H9 (cell line): ENCODE measurements at regions not wholly inside any gene's neighbourhood (a gene's known extent, or its start where the extent isn't known, plus 50 kb on each side); places are given as distances from the start of the nearest gene placed in this dataset.

Source experiments
- DNase-seq: peaks from one replicate; pipeline ENCODE4 v3.0.0-alpha.2; 2017
- H2AFZ ChIP-seq: one replicate; pipeline ENCODE4 v1.6.1; 2013; ENCODE audit warnings: mild to moderate bottlenecking, low read length, control low read depth, moderate library complexity
- H2AK5ac ChIP-seq: 2 replicates; pipeline ENCODE4 v1.6.1; 2013; ENCODE audit warnings: low read length, control low read depth, mixed read lengths; ENCODE audit not compliant: insufficient read length
- H2BK120ac ChIP-seq: one replicate; pipeline ENCODE4 v1.6.1; 2013; ENCODE audit warnings: low read depth, mild to moderate bottlenecking, low read length, control low read depth, inconsistent platforms; ENCODE audit not compliant: poor library complexity, severe bottlenecking
- H2BK12ac ChIP-seq: 2 replicates; pipeline ENCODE4 v1.6.1; 2013; ENCODE audit warnings: low read length, control low read depth, mixed read lengths, low read depth; ENCODE audit not compliant: insufficient read length
- H2BK15ac ChIP-seq: 2 replicates; pipeline ENCODE4 v1.6.1; 2013; ENCODE audit warnings: low read depth, low read length, control low read depth
- H2BK20ac ChIP-seq: one replicate; pipeline ENCODE4 v1.6.1; 2013; ENCODE audit warnings: low read depth, mild to moderate bottlenecking, low read length, control low read depth, inconsistent platforms; ENCODE audit not compliant: poor library complexity, severe bottlenecking
- H2BK5ac ChIP-seq: 2 replicates; pipeline ENCODE4 v1.6.1; 2013; ENCODE audit warnings: low read length, control low read depth, mixed read lengths; ENCODE audit not compliant: insufficient read length
- H3K14ac ChIP-seq: 2 replicates; pipeline ENCODE4 v1.6.1; 2013; ENCODE audit warnings: low read length, control low read depth; ENCODE audit not compliant: insufficient read depth
- H3K18ac ChIP-seq: 2 replicates; pipeline ENCODE4 v1.6.1; 2013; ENCODE audit warnings: low read depth, mild to moderate bottlenecking, mixed read lengths, low read length, control low read depth; ENCODE audit not compliant: insufficient read length
- H3K23ac ChIP-seq: 2 replicates; pipeline ENCODE4 v1.6.1; 2013; ENCODE audit warnings: low read length, control low read depth, mixed read lengths, low read depth; ENCODE audit not compliant: insufficient read length
- H3K23me2 ChIP-seq: 2 replicates; pipeline ENCODE4 v1.6.1; 2013; ENCODE audit warnings: low read depth, mild to moderate bottlenecking, mixed read lengths, low read length, control low read depth; ENCODE audit not compliant: insufficient read length, poor library complexity, severe bottlenecking
- H3K27ac ChIP-seq: 2 replicates; pipeline ENCODE4 v1.5.1; 2013; ENCODE audit warnings: low read length, control low read depth, mixed read lengths, low read depth; ENCODE audit not compliant: insufficient read length
- H3K27me3 ChIP-seq: 2 replicates; pipeline ENCODE4 v1.6.1; 2013; ENCODE audit warnings: low read length, control low read depth, inconsistent platforms; ENCODE audit not compliant: insufficient read depth
- H3K4ac ChIP-seq: 2 replicates; pipeline ENCODE4 v1.6.1; 2013; ENCODE audit warnings: low read depth, mild to moderate bottlenecking, control low read depth, inconsistent platforms, low read length, moderate library complexity
- H3K4me1 ChIP-seq: 2 replicates; pipeline ENCODE4 v1.6.1; 2013; ENCODE audit warnings: low read length, control low read depth, inconsistent platforms; ENCODE audit not compliant: insufficient read depth
- H3K4me2 ChIP-seq: 2 replicates; pipeline ENCODE4 v1.6.1; 2013; ENCODE audit warnings: low read length, control low read depth, mixed read lengths; ENCODE audit not compliant: insufficient read length, insufficient read depth
- H3K56ac ChIP-seq: 2 replicates; pipeline ENCODE4 v1.6.1; 2013; ENCODE audit warnings: low read depth, mild to moderate bottlenecking, mixed read lengths, low read length, control low read depth; ENCODE audit not compliant: insufficient read length
- H3K79me1 ChIP-seq: 2 replicates; pipeline ENCODE4 v1.6.1; 2013; ENCODE audit warnings: low read depth, mild to moderate bottlenecking, moderate library complexity, low read length, control low read depth, inconsistent platforms; ENCODE audit not compliant: insufficient read depth, poor library complexity, severe bottlenecking
- H3K79me2 ChIP-seq: 2 replicates; pipeline ENCODE4 v1.6.1; 2013; ENCODE audit warnings: low read length, control low read depth, inconsistent platforms; ENCODE audit not compliant: insufficient read depth
- H3K9ac ChIP-seq: 2 replicates; pipeline ENCODE4 v1.6.1; 2013; ENCODE audit warnings: low read length, control low read depth, mixed read lengths; ENCODE audit not compliant: insufficient read length; ENCODE audit errors: extremely low read depth
- H3K9me3 ChIP-seq: one replicate; pipeline ENCODE4 v1.6.1; 2013; ENCODE audit warnings: low read depth, low read length, inconsistent platforms; ENCODE audit not compliant: control insufficient read depth
- H3T11ph ChIP-seq: one replicate; pipeline ENCODE4 v1.6.1; 2013; ENCODE audit warnings: mild to moderate bottlenecking, low read length, control low read depth, inconsistent platforms
- H4K20me1 ChIP-seq: one replicate; pipeline ENCODE4 v1.6.1; 2013; ENCODE audit not compliant: control insufficient read depth, insufficient read length, insufficient read depth
- H4K5ac ChIP-seq: 2 replicates; pipeline ENCODE4 v1.6.1; 2013; ENCODE audit warnings: low read depth, mild to moderate bottlenecking, mixed read lengths, low read length, control low read depth; ENCODE audit not compliant: insufficient read length
- H4K8ac ChIP-seq: replicated peaks from 2 replicates; pipeline ENCODE4 v1.6.1; 2013; ENCODE audit warnings: low read length, control low read depth, mixed read lengths, low read depth; ENCODE audit not compliant: insufficient read length
- H4K91ac ChIP-seq: 2 replicates; pipeline ENCODE4 v1.6.1; 2013; ENCODE audit warnings: low read depth, mild to moderate bottlenecking, moderate library complexity, mixed read lengths, low read length, control low read depth; ENCODE audit not compliant: insufficient read length
- H3K27ac Mint-ChIP-seq, 3 experiments: 2 replicates in 2 of 3; 3 replicates in 1 of 3; pipeline ENCODE4 v1.8.0; 2020 to 2021; ENCODE audit warnings: mixed read lengths in 3 of 3, mild to moderate bottlenecking in 1 of 3, moderate library complexity in 1 of 3
- H3K27me3 Mint-ChIP-seq: 2 replicates; pipeline ENCODE4 v1.8.0; 2021; ENCODE audit warnings: low read depth, mild to moderate bottlenecking, moderate library complexity, mixed read lengths
- H3K36me3 Mint-ChIP-seq, 3 experiments: 2 replicates in 2 of 3; 3 replicates in 1 of 3; pipeline ENCODE4 v1.8.0; 2020 to 2021; ENCODE audit warnings: low read depth in 3 of 3, mixed read lengths in 3 of 3; ENCODE audit not compliant: insufficient read depth in 1 of 3
- H3K4me1 Mint-ChIP-seq, 2 experiments: 2 replicates each; pipeline ENCODE4 v1.8.0; 2020; ENCODE audit warnings: mixed read lengths in 2 of 2
- H3K4me3 Mint-ChIP-seq, 2 experiments: 2 replicates in 1 of 2; 3 replicates in 1 of 2; pipeline ENCODE4 v1.8.0; 2020 to 2021; ENCODE audit warnings: mild to moderate bottlenecking in 2 of 2, mixed read lengths in 2 of 2, moderate library complexity in 1 of 2
- H3K9me3 Mint-ChIP-seq, 2 experiments: 2 replicates in 1 of 2; 3 replicates in 1 of 2; pipeline ENCODE4 v1.8.0; 2020; ENCODE audit warnings: mild to moderate bottlenecking in 2 of 2, mixed read lengths in 2 of 2, moderate library complexity in 1 of 2
- CTCF ChIP-seq: fragments of 200-600 bp; sonication (generic); conservative IDR thresholded peaks from 3 replicates; pipeline ENCODE4 v1.8.0; 2021; ENCODE audit warnings: antibody characterized with exemption, mild to moderate bottlenecking
- WGBS: extraction: QIAGEN DNeasy Blood & Tissue Kit; methylation state at CpG from one replicate; pipeline ENCODE4 v1.1.7; 2013; ENCODE audit warnings: missing lambda C conversion rate, low lambda C conversion rate, mixed read lengths; ENCODE audit not compliant: insufficient read length; ENCODE audit errors: extremely low coverage; 5-methylcytosine and 5-hydroxymethylcytosine counted together

GRCh38 chr12:94812345-94812744 lies 162.0 kb upstream of the TMCC3 start:
- Histone ChIP-seq H3K9ac (no peak overlapping the region), H3K27ac (no peak overlapping the region), H3K79me2 (no peaks in the 10 kb centered on the region), H2AK5ac (no peak overlapping the region), H3K56ac (no peak overlapping the region), H4K8ac (no peak overlapping the region), H4K91ac (no peak overlapping the region), H3K4me2 (no peak overlapping the region), H3K23ac (no peak overlapping the region), H3K9me3 (peaks cover 5% of the 10 kb centered on the region), H3K4ac (no peak overlapping the region), H2BK20ac (no peak overlapping the region), H4K20me1 (no peaks in the 10 kb centered on the region), H2BK12ac (no peak overlapping the region), H3T11ph (no peak overlapping the region), H2BK120ac (no peak overlapping the region), H3K23me2 (no peaks in the 10 kb centered on the region), H2AFZ (no peak overlapping the region), H3K4me1 (no peaks in the 10 kb centered on the region; the same call in 1 of the 2 replicates), H3K18ac (no peak overlapping the region), H2BK5ac (no peak overlapping the region), H4K5ac (no peak overlapping the region), H3K14ac (no peak overlapping the region), H3K27me3 (no peaks in the 10 kb centered on the region), H3K79me1 (no peaks in the 10 kb centered on the region), H2BK15ac (no peak overlapping the region)
- Mint-ChIP-seq H3K9me3 (peaks cover 30 to 39% of the 10 kb centered on the region in 2 experiments), H3K4me1 (peaks cover 16 to 23% of the 10 kb centered on the region in 2 experiments), H3K27me3 (peaks cover 26% of the 10 kb centered on the region), H3K4me3 (no peak overlapping the region), H3K36me3 (peaks cover 16 to 38% (median 18%) of the 10 kb centered on the region in 3 experiments), H3K27ac (no peak overlapping the region)
- no peak for TF ChIP-seq CTCF
- DNase-seq, result no peak
- WGBS, result no CpG with 5 or more reads among the region's 2 CpGs
